Activated CD4-positive, alpha-beta T cell treated with anti-CD3 and anti-CD28 coated beads, Interleukin-2, amount 50 U/mL, for 4 hours (primary cell): ENCODE measurements at regions not wholly inside any gene's neighbourhood (a gene's known extent, or its start where the extent isn't known, plus 50 kb on each side); places are given as distances from the start of the nearest gene placed in this dataset.
A peak's percentile ranks its signal among the peaks of the same experiment; 100 is the strongest.

ENCODE experiments used
- DNase-seq, 2 experiments: peaks; one replicate each; pipeline ENCODE4 v3.0.0-alpha.2; 2020

DNA sequence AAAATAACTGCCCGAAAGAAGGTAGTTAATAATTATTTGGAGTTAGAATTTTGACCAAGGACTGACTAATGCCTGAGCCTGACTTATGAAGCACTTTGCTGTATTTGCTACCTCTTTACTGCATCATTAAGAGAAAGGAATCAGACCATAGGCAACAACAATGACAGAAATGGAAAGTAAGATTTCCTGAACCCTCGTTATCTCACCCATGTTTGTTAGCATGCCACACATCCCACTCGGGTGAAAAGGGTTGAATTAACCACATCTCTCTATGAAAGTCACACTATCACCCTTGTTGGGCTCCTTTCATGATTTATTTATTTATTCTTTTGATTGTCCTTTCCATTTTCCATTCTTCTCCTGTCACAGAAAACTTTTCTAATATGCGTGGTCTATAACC lies 59.6 kb downstream of the OLIG3 start:
- no peak for DNase-seq

DNA sequence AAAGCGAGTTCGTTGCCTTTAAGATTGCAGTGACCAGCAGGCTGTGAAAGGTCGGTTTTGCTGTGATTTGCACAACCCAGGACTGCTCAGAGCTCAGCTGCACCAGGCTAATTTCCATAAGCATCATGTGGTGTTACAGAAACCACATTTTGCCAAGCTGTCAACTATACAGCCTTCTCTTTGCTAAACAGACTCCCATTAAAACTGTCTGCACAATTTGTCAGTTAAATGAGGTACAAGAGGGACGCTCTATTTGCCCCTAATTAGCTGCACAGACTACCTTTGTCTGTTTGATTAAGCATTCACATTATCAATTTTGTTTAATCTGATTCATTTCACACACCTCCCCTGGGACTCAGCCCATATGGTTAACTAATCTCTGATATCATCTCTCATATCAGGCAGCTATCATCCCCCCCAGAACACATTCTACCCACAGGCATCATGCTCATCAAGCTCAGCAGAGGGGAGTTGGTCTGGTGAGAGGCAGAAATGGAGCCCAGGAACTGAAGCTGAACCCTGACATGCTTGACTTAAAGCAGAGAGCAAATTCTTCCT lies 62.1 kb downstream of the OLIG3 start:
- DNase-seq = no peak

DNA sequence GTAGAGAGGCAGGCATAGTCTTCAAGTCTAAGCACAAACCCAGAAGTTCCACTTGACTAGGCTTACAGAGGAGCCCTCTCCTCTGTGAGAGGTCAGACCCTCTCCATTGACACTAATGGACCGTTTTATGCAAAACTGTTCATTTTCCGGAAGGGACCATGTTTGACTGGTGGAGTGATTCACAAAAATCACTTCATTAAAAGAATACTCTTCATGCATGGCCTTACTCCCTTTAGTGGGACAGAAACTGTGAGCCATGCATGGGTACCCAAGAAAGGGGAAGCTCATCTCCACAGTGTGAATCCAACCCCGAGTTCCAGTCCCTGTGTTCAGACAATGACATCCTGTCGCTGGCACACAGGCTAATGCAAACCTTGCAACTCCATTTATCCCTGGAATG lies 63.2 kb downstream of the OLIG3 start:
- no peak for DNase-seq

DNA sequence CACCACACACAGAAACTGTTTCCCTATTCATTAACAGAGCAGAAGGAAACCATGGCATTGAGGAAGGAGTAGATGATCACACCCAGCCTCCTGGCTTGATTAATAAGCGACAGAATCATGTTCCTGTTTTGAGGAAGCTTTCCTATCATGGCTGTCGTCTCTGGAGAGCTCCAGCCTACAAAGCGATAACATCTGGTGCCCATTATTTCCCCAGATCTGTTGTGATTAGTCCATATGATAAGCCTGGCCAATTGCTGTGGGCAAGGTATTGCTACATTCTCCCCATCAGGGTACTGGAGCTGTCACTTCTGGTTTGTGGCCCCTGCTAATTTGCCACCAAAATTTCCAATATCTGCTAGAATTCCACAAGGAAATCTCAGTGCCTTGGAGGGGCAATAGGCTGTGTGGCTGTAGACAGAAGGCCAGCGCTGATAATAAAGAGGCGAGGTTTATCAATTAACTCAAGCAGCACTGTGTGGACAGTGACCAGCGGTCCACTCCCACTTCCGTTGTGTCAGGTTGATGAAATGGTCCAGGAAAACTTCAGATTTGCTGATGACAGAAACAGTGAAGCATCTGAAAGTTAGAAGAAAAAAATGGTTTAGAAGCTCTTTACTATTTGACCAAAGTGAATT lies 66.4 kb downstream of the OLIG3 start:
- DNase-seq = no peak

DNA sequence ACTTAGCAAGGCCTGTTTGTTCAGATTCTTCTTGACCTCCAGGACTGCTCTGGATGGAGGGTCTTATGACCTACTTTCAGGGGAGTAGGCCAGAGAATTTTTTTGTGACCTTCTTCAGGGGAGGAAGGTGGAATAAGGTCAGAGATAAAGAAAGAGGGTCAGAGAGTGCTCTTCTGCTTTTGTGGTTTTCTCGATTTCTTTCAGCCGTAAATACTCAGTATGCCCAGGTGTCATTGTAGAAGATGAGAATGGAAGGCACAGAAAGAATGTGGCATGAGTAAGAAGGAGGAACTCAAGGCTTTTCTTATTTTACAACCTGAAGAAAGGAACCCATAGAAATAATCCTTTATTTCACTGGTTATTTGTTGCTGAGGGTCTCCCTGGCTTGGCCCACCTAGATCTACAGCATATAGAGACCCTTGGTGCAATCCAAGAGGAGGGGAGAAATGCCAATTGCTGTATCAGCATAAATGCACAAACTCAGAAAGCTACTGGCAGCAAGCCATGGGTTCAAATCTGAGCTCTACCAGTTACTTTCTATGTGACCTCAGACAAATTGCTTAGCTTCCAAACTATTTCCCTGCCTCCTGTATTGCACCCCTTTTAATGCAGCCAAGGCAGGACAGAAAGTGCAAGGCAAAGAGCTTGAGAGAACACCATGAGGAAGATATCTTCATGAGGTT lies 68.0 kb downstream of the OLIG3 start:
- no peak for DNase-seq

DNA sequence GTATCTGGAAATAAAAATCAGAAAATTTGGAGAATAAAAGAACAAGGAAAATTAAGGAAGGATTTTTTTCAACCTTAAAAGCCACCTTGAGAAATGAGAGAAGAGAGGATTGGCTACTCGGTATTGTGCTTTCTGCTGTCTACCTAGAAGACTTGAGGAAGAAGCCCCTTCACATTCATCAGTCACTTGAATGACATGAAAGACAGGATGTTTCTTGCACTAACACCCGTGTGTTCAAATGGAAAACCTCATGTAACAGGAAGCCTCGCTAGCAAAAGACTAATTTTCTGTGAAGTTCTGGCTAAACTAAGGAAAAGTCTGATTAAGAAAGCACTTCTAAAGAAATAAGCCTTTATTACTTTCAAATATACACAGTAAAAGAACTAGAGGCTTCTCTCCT lies 69.9 kb downstream of the OLIG3 start:
- no peak for DNase-seq

DNA sequence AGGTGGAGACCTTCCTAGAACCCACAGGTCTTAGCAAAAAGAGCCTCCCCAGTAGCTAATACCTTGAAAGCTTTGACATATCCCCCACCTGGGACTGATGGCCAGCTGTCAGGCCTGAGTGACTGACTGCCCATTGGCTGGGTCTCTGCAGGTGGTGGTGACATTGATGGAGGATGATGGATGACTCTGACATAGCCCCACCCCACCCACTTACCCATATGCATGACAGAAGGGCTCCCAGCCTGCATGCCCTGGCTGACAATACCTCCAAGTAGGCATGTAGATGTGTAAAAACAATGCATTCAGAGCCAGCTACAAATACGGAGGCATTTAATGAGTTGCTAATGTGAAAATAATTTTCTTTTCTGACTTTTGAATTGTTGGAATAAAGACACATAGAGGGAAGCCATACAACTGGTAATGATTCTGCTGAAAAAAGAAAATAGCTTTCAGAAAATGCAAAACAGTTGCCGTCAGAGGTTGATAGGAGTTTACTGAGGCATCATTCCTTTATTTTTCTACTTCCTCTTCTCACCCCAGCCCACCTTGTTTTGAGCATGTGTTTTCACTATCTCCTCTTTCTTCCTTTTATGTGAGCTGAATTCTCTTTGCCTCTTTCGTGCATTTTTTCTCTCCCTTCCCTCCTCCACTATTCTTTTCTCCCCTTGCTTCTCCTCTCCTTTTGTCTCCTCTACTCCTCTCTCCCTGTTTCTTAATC lies 70.6 kb downstream of the OLIG3 start:
- no peak for DNase-seq

DNA sequence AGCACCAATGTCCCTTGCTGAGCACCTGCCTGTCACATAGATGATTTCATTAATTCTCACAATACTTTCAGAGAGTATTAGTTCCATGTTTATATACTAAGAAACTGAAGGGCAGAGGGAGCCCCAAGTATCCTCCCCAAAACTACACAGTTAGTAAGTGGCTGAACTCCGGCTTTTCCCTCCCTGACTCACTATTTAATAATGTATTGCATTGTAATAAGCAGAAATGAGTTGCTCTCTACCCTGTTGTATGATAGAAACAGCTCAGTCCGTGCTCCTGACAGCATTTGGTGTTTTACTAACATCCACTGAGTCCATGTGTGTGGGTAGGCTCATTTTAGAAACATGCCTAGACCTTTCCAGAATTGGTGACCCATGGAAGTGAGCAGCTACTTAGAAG lies 76.8 kb downstream of the OLIG3 start:
- no peak for DNase-seq

DNA sequence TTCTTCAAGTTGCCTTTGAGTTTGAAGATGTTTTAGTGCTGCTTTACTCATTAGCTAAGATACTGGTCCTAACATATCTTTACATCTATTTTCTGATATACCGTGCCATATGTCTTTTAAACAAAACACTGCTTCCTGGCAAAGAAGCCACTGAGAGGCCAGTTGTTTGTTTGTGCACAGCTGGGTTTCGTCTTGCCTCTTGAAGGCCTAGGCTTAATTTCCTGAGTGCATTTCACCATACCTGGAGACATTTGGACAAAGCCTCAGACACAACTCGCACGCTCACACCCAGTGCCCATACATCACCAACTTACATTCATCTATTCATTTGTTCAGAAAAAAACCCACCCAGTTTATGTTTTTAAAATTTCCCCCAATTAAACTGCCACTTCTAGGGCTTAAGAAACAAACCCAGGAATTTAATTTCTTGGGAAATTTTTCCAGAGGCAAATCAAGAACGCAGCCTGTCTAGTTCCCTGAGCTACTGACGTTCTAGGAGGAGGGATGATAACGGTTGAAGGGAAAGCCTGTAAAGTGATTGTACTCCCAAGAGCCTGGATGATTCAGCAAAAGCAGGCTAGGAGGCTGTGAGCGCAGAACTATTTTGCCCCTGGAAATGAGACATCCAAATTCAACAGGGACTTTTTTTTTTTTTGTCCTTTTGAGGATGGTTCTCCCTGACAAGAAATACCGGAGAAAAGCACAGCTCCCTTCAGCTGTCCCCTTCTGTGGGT lies 77.7 kb downstream of the OLIG3 start:
- no peak for DNase-seq

DNA sequence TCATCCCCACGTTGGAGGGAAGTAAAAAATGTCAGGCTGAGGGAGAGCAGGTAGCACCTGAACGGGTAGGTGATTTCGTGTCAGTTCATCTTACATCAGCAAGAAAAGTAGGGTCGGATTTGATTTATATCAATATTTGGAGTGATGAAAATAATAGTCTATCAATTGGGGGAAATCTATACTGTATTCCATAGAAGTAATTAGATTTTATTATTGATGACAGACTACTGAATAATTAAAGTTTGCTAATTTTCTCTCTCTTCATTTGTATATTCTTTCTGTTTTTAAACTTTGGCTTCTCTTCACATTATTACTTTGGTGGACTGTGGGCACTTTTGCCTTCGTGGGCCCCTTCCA lies 78.4 kb downstream of the OLIG3 start:
- no peak for DNase-seq

DNA sequence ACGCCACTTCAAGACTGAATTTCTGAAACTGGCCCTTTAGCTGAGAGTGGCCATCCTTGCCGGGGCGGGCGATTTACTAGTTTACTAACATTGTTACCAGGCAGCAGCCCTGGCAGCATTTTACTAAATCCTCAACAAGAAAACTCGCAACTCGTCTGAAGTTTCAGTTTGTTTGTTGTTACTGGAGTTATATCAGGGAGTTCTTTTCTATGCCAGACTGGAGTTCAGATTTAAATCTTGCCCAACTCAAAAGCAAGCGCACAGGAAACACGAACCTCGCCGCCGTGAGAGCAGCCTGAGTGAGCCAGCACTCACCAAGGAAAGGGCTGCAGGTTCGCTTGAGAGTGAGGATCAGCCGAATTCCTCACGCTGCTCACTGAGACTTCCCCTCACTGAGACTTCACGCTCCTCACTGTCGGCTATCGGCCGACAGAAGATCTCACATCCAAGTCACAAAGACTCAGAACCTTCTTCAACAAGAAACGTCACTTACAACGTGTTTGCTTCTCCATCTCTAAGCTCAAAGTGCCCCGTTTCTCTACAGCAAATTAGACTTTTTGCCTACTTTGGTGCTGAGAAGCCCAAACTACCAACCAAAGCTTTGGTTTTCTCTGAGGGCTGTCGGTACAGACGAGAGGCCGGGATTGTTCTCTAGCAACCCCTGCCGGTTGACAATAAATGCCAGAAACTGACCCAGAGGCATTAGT lies 78.9 kb downstream of the OLIG3 start:
- peak; percentile 56 to 58 for DNase-seq

DNA sequence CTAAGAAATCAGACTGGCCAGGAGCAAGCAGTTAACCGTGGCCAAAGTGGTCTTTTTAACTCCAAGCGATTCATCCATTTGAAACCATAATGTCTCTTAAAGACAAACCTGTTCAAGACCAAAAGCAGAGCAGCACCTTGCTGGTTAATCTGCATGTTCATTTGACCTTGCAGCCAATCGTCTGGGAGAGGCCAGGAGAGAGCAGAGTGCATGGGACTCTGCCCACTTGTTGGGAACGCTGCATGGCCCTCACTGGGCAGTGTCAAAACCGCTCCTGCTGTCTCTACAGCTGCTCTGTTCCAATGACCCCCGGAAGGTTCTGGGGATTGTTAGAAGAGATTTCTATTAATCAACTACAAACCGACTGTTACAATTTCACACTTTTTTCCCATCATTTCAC lies 79.6 kb downstream of the OLIG3 start:
- no peak for DNase-seq

DNA sequence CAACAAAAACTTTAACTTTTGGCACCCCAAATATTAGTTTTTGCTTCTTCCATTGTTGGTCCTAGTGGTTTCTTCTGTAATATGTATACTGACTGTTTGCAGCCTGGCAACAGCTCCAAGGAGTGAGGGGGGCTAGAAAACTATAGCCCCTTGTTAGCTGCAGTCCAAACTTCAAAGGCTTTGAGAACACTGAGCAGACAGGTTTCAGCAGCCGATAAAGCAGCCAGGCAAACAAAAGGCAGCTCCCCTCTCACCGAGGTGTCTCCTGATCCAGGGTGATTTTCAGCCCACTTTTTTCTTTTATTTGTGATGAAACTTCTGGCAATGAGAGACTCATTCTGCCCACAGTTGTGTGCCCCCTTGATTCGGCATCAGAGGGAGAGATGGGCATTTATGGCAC lies 80.7 kb downstream of the OLIG3 start:
- no peak for DNase-seq

DNA sequence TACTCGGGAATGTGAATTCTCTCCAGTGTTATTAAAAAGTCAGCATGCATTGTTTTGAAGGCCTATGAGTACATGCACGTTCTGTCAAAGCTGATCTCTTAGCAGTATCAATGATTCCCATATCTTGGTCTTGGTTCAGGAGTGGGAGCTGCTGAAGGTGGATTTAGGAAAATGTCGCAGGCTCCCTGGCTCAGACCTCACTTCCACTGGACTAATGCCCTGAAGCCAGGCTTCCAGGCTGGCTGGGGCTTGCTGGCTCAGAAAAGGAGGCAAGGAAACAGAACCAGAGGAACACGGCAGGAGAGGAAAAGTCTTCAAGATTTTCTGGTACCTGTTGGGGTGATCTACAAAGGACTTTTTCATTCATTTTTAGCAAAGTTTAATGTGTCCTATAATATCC lies 81.6 kb downstream of the OLIG3 start:
- DNase-seq = no peak

DNA sequence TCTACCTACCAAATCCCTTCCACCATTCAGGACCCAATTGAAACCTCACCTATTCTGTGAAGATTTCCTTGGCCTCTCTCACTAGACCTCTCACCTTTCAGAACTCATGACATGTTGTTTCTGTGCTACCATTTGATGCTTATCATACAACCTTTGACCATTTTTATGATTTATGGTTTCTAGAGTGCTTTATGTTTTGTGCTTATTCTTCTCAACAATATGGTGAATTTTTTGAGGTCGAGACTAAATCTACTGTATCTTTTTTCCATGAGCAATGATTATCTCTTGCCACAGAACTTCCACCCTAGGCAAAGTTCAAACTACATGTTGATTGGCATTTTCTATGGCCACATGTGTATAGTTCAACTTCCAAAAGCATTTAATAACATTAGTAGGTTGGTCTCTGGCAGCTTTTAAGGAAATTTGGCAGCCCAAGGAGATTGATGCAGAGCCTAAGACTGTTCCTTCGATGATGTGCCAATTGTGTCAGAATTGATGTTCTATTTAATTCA lies 84.9 kb downstream of the OLIG3 start:
- no peak for DNase-seq

DNA sequence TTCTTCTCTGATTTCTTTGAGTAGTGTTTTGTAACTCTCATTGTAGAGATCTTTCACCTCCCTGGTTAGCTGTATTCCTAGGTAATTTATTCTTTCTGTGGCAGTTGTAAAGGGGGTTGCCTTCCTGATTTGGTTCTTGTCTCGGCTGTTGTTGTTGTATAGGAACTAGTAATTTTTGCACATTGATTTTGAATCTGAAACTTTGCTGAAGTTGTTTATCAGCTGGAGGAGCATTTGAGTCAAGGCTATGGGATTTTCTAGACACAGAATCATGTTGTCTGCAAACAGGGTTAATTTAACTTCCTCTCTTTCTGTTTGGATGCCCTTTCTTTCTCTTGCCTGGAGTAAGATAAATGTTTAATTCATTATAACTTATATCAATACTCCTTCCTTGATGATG lies 86.4 kb downstream of the OLIG3 start:
- no peak for DNase-seq

DNA sequence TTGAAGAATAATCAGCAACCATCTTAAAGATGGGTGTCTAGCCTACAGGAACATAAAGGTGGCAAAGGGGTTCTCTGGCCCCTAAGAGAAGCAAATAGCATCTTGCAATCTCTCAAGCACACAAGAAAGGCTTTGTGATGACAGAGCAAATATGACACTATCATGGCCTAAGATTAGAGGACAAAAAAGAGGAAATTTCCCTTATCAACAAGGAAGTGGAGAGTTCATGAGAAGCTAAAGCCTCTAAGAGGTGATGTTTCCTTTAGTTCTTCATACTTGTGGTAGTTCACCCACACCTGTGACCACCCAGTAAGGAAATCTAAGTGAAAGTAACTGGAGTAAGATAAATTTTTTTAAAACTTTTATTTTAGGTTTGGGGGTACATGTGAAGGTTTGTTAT lies 88.4 kb downstream of the OLIG3 start:
- no peak for DNase-seq

DNA sequence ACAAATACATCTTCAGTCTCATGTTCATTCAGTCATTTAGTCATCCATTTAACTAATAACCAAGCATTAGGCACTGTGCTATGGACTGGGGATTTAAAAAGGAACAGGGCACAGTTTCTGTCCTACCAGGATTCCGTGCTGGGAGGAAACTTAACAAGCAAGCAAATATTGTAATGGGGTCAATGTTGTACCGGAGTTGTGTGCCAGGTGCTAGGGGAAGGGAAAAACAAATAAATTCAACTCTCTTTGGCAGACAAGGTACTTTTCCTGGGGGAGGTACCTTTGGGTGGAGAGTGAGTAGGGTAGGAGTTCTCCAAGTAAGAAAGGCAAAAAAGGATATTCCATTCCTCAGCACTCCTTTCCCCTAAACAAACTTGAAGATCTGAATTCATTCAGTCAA lies 90.3 kb downstream of the OLIG3 start:
- DNase-seq = no peak

DNA sequence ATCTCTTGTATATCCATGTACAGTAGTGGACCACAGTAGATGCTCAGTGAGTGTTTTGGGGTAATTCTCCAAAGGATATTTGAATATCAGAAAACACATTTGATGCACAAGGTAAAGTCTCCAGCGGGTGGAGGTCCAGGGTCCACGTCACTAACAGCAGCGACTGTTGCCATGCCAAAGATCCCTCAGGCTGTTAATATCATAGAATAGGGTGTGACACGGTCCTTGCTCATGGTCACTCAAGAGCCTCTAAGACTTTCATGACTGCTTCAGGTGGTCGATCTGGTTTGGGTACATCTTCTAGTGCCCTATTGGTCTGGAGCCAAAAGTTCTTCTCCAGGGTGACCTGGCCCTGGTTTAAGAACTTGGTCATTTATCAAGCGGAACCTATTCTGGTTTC lies 90.8 kb downstream of the OLIG3 start:
- no peak for DNase-seq

DNA sequence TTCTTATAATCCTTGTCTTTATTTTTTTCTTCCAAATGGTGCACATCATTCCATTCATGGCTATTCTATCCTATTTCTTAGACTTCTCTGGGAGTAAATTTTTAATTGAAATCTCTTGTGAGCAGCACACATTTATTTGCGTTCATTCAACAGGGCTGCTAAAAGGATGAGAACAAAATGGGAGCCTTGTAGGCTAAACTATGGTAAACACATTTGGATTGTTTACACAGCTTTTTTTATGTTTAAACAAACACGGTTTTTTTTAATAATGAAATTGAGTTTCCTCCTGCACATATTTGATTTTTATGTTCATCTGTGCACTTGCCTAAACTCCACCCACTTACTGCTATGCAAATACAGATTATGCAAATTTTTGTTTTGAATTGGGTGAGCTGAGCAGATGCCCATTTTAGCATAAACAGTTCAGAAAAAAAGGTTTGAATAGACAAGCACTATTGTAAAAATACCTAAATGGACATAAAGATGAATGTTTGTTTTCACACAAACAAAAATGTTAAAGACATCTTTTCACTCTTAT lies 92.0 kb downstream of the OLIG3 start:
- no peak for DNase-seq

DNA sequence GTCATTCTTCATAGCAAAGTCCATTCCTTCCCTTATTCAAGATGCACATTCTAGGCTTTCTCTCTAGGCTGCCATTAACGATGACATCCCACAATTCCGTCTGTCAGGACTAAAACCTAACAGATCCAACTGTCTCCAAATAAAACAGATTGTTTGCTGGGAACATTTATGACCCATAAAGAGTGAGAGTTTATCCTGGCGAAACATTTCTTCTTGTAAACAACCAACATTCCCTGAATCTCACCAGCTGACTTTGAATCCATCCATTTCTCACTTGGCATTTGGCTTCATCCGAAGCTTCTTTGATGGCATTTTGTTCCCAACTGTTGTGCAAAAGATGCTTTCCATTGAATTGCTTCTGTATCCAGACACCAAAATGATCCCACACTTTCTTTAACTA lies 93.1 kb downstream of the OLIG3 start:
- no peak for DNase-seq

DNA sequence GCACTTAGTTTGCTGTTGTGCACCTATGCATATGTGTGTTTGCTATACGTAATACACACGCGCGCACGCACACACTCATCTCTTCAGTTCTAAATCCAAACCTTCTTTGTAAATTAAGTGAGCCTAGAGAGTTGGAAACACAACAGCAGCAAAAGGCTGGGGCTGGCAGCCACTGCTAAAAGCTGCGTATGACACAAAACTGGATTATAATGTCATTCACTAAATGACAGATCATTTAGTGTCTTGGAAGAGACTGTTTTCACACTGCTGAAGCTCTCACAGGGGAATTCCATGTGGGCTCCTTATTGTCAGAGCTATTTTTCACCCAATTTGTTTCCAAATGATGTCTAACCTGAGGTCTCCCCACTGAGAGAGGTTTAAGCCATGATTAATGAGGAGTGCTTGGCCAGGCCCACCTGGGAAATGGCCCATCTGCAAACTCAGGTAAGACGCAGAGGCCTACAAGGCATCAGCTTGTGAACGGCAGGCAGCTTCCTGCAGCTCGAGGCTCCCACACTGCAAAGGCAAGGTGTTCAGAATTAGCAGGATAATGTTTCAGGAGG lies 94.2 kb downstream of the OLIG3 start:
- DNase-seq = no peak
